ENCODE measurements at regions not wholly inside any gene's neighbourhood (a gene's known extent, or its start where the extent isn't known, plus 50 kb on each side); places are given as distances from the start of the nearest gene placed in this dataset.

DNA sequence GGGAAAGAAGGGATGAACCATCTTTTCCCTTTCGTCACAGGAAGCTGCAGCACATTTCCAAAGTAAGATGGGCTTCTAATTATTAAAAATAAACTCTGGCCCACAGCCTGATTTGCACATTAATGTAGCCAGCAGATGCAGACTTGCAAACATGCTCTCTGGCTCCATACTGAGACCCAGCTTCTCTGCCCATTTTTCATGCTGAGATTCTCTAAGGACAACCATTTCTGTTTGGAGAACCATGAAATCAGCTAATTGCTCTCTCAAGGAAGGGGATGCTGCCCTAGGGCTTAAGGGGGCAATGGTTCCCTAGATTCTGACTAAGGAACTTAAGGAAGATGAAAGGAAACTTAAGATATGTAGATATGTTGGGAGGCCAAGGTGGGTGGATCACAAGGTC is 63.0 kb upstream of the CES5A start:
- DNase-seq, result no peak

DNA sequence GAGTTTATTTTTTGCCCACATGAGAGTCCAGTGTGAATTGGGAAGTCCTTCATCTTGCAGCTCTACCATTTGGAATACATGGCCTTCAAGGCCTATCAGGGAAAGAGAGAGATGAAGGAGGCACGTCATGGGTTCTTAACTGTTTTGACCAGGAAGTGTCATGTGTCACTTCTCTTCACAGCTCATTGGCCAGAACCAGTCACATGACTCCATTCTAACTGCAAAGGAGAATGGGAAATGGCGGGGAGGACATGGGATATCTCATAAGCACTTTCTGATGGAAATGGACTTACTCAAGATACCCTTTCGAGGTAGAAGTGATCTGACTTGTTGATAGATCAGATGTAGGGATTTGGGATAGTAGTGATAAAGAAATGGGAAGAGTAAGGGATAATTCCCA is 57.9 kb upstream of the CES5A start:
- DNase-seq, result no peak

DNA sequence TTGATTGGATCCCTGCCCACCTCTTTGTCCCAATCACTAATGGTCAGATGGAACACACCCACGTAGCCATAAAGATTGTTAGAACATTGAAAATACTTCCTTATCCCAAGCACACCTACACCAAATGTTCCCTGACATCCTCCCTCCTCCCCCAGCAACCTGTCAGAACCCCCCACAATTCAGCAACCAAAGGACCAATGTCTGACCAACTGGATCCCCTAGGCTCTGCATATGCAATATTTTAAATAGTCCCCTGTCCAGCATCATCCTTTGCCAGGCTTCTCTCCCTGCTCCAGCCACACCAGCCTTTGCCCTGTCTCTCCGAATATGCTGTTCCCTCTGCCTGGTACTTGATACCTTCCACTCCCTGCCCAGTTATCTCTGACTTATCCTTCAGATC is 54.9 kb upstream of the CES5A start:
- no peak for DNase-seq

DNA sequence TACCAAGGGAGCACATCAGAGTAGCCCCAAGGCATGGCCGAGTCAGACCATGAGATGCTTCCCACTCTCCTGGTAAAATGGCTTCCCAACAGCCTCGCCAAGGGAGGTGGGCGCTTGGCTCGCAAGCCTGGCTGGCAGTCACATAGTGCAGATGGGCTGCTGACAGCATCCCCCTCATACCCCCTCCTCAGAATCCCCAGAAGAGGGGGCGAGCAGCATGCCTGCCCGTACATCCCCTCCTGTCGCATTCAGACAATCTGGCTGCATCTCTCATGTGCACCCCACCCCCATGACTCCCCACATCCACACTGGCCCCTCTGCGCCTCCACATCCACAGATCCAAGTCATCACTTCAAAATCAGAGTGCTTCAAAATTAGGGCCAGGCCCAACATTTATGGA is 54.0 kb upstream of the CES5A start:
- DNase-seq, result no peak

DNA sequence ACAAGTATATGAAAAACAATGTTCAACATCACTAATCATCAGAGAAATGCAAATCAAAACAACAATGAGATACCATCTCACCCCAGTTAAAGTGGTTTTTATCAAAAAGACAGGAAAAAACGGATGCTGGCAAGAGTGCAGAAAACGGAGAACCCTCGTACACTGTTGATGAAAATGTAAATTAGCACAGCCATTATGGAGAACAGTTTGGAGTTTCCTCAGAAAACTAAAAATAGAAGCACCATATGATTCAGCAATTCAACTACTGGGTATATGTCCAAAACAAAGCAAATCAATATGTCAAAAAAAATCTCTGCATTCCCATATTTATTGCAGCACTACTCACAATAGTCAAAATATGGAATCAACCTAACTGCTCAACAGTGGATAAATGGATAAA is 50.1 kb upstream of the CES5A start:
- DNase-seq, result no peak

All from NCI-H2227 treated with DMSO at 0.1 percent for 48 hours (cell line).